SK-N-SH (cell line): ENCODE measurements at regions not wholly inside any gene's neighbourhood (a gene's known extent, or its start where the extent isn't known, plus 50 kb on each side); places are given as distances from the start of the nearest gene placed in this dataset.

Experiments
- CTCF ChIA-PET: fragments of 300-600, 350-600 bp; formaldehyde crosslinking; extraction: SDS; loops from one replicate; lab custom pipeline; 2021; lab: Yijun Ruan, JAX
- POLR2A ChIA-PET: fragments of 350-600 bp; sonication (Branson Sonifier 250); formaldehyde crosslinking; extraction: SDS; loops from one replicate; lab custom pipeline; 2020; ENCODE audit warnings: antibody characterized with exemption, inconsistent platforms; lab: Yijun Ruan, JAX
- DNase-seq: peaks from one replicate; pipeline ENCODE4 v3.0.0; 2012
- H2AFZ ChIP-seq: fragments of 200-600 bp; sonication (generic); 2 replicates; pipeline ENCODE4 v1.8.1; 2016; ENCODE audit warnings: antibody characterized with exemption, mild to moderate bottlenecking, low read depth
- H3F3A ChIP-seq: fragments of 200-600 bp; sonication (generic); replicated peaks from 2 replicates; pipeline ENCODE3; 2016; ENCODE audit warnings: antibody characterized with exemption, mild to moderate bottlenecking; ENCODE audit not compliant: insufficient read depth
- H3K27ac ChIP-seq, 2 experiments: fragments of 200-500 bp in 1 of 2; fragments of 200-600 bp in 1 of 2; sonication (Bioruptor generic) in 1 of 2; sonication (generic), shearing (Covaris generic) in 1 of 2; 2 replicates each; pipeline versions ENCODE4 v1.5.1 to v1.6.1; 2014 to 2016; ENCODE audit warnings: low read depth in 2 of 2, inconsistent platforms in 1 of 2, low read length in 1 of 2, mild to moderate bottlenecking in 1 of 2, mixed read lengths in 1 of 2
- H3K27me3 ChIP-seq: fragments of 200-600 bp; sonication (generic), shearing (Covaris generic); 2 replicates; pipeline ENCODE4 v1.6.1; 2016; ENCODE audit warnings: mixed run types; ENCODE audit not compliant: insufficient read depth
- H3K36me3 ChIP-seq, 2 experiments: fragments of 200-500 bp in 1 of 2; fragments of 200-600 bp in 1 of 2; sonication (Bioruptor generic) in 1 of 2; sonication (generic) in 1 of 2; replicated peaks in 1 of 2; 2 replicates each; pipeline versions ENCODE3 to v1.5.1; 2014 to 2016; ENCODE audit warnings: low read length in 1 of 2, mild to moderate bottlenecking in 1 of 2; ENCODE audit not compliant: insufficient read depth in 2 of 2, control insufficient read depth in 1 of 2
- H3K4me1 ChIP-seq, 2 experiments: fragments of 200-500 bp in 1 of 2; fragments of 200-600 bp in 1 of 2; sonication (Bioruptor generic) in 1 of 2; sonication (generic), shearing (Covaris generic) in 1 of 2; 2 replicates each; pipeline versions ENCODE4 v1.5.1 to v1.6.1; 2014 to 2016; ENCODE audit warnings: low read depth in 1 of 2, low read length in 1 of 2, mixed run types in 1 of 2; ENCODE audit not compliant: insufficient read depth in 2 of 2, control insufficient read depth in 1 of 2
- H3K4me2 ChIP-seq: fragments of 200-600 bp; sonication (generic), shearing (Covaris generic); 2 replicates; pipeline ENCODE4 v1.6.1; 2017; ENCODE audit warnings: mixed run types
- H3K4me3 ChIP-seq, 2 experiments: fragments of 200-500 bp in 1 of 2; fragments of 200-600 bp in 1 of 2; sonication (Bioruptor generic) in 1 of 2; sonication (generic), shearing (Covaris generic) in 1 of 2; 2 replicates each; pipeline versions ENCODE4 v1.5.1 to v1.8.1; 2014 to 2016; ENCODE audit warnings: low read depth in 2 of 2, inconsistent platforms in 1 of 2, low read length in 1 of 2, mild to moderate bottlenecking in 1 of 2, mixed read lengths in 1 of 2, moderate library complexity in 1 of 2
- H3K79me2 ChIP-seq: fragments of 200-600 bp; sonication (generic); 2 replicates; pipeline ENCODE4 v1.8.1; 2017; ENCODE audit warnings: mild to moderate bottlenecking; ENCODE audit not compliant: insufficient read depth
- H3K9ac ChIP-seq: fragments of 200-600 bp; sonication (generic); 2 replicates; pipeline ENCODE4 v1.6.1; 2017; ENCODE audit warnings: mixed run types
- H3K9me2 ChIP-seq: fragments of 200-600 bp; sonication (generic); 2 replicates; pipeline ENCODE4 v1.6.1; 2017; ENCODE audit warnings: mixed run types
- H3K9me3 ChIP-seq: fragments of 200-600 bp; sonication (generic); 2 replicates; pipeline ENCODE4 v1.6.1; 2017; ENCODE audit warnings: mixed run types, mild to moderate bottlenecking, moderate library complexity
- H4K20me1 ChIP-seq: fragments of 200-600 bp; sonication (generic); 2 replicates; pipeline ENCODE4 v1.6.1; 2017; ENCODE audit warnings: mild to moderate bottlenecking, mixed run types; ENCODE audit not compliant: insufficient read depth
- EP300 ChIP-seq, 2 experiments: IDR thresholded peaks; 2 replicates each; pipeline versions ENCODE4 v1.4.0 to v1.6.1; 2012; ENCODE audit warnings: borderline replicate concordance in 1 of 2, low read depth in 1 of 2, low read length in 1 of 2
- FOXJ3 ChIP-seq: sonication (generic); formaldehyde crosslinking; IDR thresholded peaks from 2 replicates; pipeline ENCODE4 v1.5.1; 2020; ENCODE audit warnings: mild to moderate bottlenecking, missing genetic modification reagents
- GABPA ChIP-seq: IDR thresholded peaks from 2 replicates; pipeline ENCODE4 v1.4.0; 2012; ENCODE audit warnings: low read depth, mild to moderate bottlenecking
- GATA2 ChIP-seq: sonication (generic); formaldehyde crosslinking; IDR thresholded peaks from 2 replicates; pipeline ENCODE4 v1.5.0; 2020; ENCODE audit warnings: mild to moderate bottlenecking, missing genetic modification reagents
- IRF3 ChIP-seq: fragments of 150-350 bp; IDR thresholded peaks from 2 replicates; pipeline ENCODE4 v1.6.1; 2016; ENCODE audit warnings: mild to moderate bottlenecking, low read depth, low read length
- MAX ChIP-seq: IDR thresholded peaks from 2 replicates; pipeline ENCODE4 v1.4.0; 2012; ENCODE audit warnings: low read depth
- MEF2A ChIP-seq: IDR thresholded peaks from 2 replicates; pipeline ENCODE4 v1.4.0; 2012; ENCODE audit warnings: low read depth, borderline replicate concordance
- NRF1 ChIP-seq: IDR thresholded peaks from 2 replicates; pipeline ENCODE4 v1.6.1; 2012; ENCODE audit warnings: low read depth, mild to moderate bottlenecking, low read length
- RCOR1 ChIP-seq: fragments of 150-350 bp; IDR thresholded peaks from 2 replicates; pipeline ENCODE4 v1.6.1; 2017; ENCODE audit warnings: antibody characterized with exemption, low read length
- REST ChIP-seq: IDR thresholded peaks from 2 replicates; pipeline ENCODE4 v1.6.1; 2012; ENCODE audit warnings: mild to moderate bottlenecking, low read depth, low read length, moderate library complexity
- RFX5 ChIP-seq: IDR thresholded peaks from 2 replicates; pipeline ENCODE4 v1.6.1; 2012; ENCODE audit warnings: mild to moderate bottlenecking, improper control_type of control experiment, low read length
- RXRA ChIP-seq: IDR thresholded peaks from 2 replicates; pipeline ENCODE4 v1.4.0; 2012; ENCODE audit warnings: low read depth, mild to moderate bottlenecking, borderline replicate concordance
- SIN3A ChIP-seq: IDR thresholded peaks from 2 replicates; pipeline ENCODE4 v1.6.1; 2012; ENCODE audit warnings: low read depth, mild to moderate bottlenecking, low read length, moderate library complexity, borderline replicate concordance
- TAF1 ChIP-seq: IDR thresholded peaks from 2 replicates; pipeline ENCODE4 v1.6.1; 2012; ENCODE audit warnings: low read depth, mild to moderate bottlenecking, low read length, moderate library complexity, borderline replicate concordance
- USF1 ChIP-seq: IDR thresholded peaks from 2 replicates; pipeline ENCODE4 v1.4.0; 2012; ENCODE audit warnings: low read depth, borderline replicate concordance
- YY1 ChIP-seq: IDR thresholded peaks from 2 replicates; pipeline ENCODE4 v1.4.0; 2012; ENCODE audit warnings: low read depth, mild to moderate bottlenecking
- WGBS: methylation state at CpG from one replicate; pipeline ENCODE4 v1.1.6; 2017; ENCODE audit warnings: low lambda C conversion rate; 5-methylcytosine and 5-hydroxymethylcytosine counted together

GRCh38 chr20:57880571-57880892 lies 170.7 kb upstream of the PMEPA1 start:
- Histone ChIP-seq H3K79me2 (no peaks in the 10 kb centered on the region), H3K9me3 (no peaks in the 10 kb centered on the region), H3K9ac (no peak overlapping the region), H3K27ac (peak overlapping the region in 1 of 2 experiments; percentile 60; a peak in 1 of 4 replicates), H2AFZ (no peak overlapping the region), H3K27me3 (peaks cover 11% of the 10 kb centered on the region), H3K36me3 (no peaks in the 10 kb centered on the region), H3K4me1 (peaks cover 0 to 58% of the 10 kb centered on the region in 2 experiments; a peak in 2 of 4 replicates), H3K9me2 (no peaks in the 10 kb centered on the region), H3K4me3 (no peak overlapping the region), H3F3A (no peaks in the 10 kb centered on the region), H3K4me2 (no peak overlapping the region), H4K20me1 (no peaks in the 10 kb centered on the region)
- ChIA-PET CTCF (interaction anchor here (1.1 to 1.3 kb wide), 2 partner anchors 10 to 41 kb away, joined by 3 to 4 read pairs; no protein-coding TSS in a partner anchor), POLR2A (no interaction called here)
- no peak for DNase-seq
- TF ChIP-seq RFX5 (no peak), YY1 (no peak), REST (no peak), FOXJ3 (CRISPR knock-in tag) (no peak), RXRA (no peak), TAF1 (no peak), MAX (no peak), USF1 (no peak), MEF2A (no peak)

GRCh38 chr20:57879779-57880570 lies 170.2 kb upstream of the PMEPA1 start:
- H3K4me1 ChIP-seq = peaks cover 0 to 58% of the 10 kb centered on the region in 2 experiments; a peak in 2 of 4 replicates
- DNase-seq = no peak
- no peak overlapping the region for H3K4me3 ChIP-seq
- peak overlapping the region in 1 of 2 experiments; percentile 60; a peak in 1 of 4 replicates for H3K27ac ChIP-seq
- POLR2A ChIA-PET = no interaction called here
- H3F3A ChIP-seq = no peaks in the 10 kb centered on the region
- H3K9me2 ChIP-seq = no peaks in the 10 kb centered on the region
- no peaks in the 10 kb centered on the region for H3K36me3 ChIP-seq
- H3K9me3 ChIP-seq = no peaks in the 10 kb centered on the region
- H3K4me2 ChIP-seq = no peak overlapping the region
- H4K20me1 ChIP-seq = no peaks in the 10 kb centered on the region
- no peak overlapping the region for H2AFZ ChIP-seq
- H3K27me3 ChIP-seq = peaks cover 11% of the 10 kb centered on the region
- H3K79me2 ChIP-seq = no peaks in the 10 kb centered on the region
- H3K9ac ChIP-seq = no peak overlapping the region
- CTCF ChIA-PET = interaction anchor here (0.7 to 1.3 kb wide), 2 partner anchors 40 to 122 kb away, joined by 3 read pairs; no protein-coding TSS in a partner anchor
- WGBS = 46% methylated on average over 13 of the region's 13 CpGs
- TF ChIP-seq FOXJ3 (CRISPR knock-in tag) = no peak
- TF ChIP-seq YY1 = no peak
- TF ChIP-seq REST = no peak
- TF ChIP-seq RCOR1 = no peak
- no peak for TF ChIP-seq SIN3A
- TF ChIP-seq EP300 (IDR thresholded peaks at IDR 0.05; ENCODE audit: borderline replicate concordance in 1 of 2, low read depth in 1 of 2, low read length in 1 of 2) = no peak
- no peak for TF ChIP-seq GATA2 (CRISPR knock-in tag)
- TF ChIP-seq IRF3 = no peak
- TF ChIP-seq GABPA = no peak
- no peak for TF ChIP-seq NRF1
